ENCODE measurements at regions not wholly inside any gene's neighbourhood (a gene's known extent, or its start where the extent isn't known, plus 50 kb on each side); places are given as distances from the start of the nearest gene placed in this dataset.

DNA sequence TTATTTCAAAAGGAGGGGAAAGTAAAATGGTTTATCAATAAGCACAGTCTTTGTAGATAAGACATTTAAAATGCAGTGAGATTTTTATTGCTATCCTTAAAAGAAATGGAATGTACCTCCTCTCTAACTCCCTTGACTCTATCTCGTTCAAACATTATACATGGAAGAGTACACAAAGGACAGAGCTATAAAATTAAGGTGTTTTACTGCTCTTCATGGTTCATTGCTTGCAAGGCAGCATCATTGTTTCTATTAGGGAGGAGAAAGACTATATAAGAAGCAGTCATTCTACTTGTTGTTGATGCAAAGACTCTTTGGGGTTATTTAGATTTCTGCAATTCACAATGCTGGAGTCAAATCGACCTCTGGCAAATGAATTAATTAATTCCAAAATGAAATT is 380.2 kb upstream of the NDST3 start:
- TF ChIP-seq, protein P1, sequence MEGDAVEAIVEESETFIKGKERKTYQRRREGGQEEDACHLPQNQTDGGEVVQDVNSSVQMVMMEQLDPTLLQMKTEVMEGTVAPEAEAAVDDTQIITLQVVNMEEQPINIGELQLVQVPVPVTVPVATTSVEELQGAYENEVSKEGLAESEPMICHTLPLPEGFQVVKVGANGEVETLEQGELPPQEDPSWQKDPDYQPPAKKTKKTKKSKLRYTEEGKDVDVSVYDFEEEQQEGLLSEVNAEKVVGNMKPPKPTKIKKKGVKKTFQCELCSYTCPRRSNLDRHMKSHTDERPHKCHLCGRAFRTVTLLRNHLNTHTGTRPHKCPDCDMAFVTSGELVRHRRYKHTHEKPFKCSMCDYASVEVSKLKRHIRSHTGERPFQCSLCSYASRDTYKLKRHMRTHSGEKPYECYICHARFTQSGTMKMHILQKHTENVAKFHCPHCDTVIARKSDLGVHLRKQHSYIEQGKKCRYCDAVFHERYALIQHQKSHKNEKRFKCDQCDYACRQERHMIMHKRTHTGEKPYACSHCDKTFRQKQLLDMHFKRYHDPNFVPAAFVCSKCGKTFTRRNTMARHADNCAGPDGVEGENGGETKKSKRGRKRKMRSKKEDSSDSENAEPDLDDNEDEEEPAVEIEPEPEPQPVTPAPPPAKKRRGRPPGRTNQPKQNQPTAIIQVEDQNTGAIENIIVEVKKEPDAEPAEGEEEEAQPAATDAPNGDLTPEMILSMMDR (IDR thresholded peaks at IDR 0.05), result no peak
- no peak for TF ChIP-seq POLR2AphosphoS5 (IDR thresholded peaks at IDR 0.05; ENCODE audit: low read depth, low read length)
